Testis (tissue), 2 donors: ENCODE measurements at regions not wholly inside any gene's neighbourhood (a gene's known extent, or its start where the extent isn't known, plus 50 kb on each side); places are given as distances from the start of the nearest gene placed in this dataset.

Source experiments
- CTCF ChIP-seq, 3 experiments: fragments of 450-650 bp in 2 of 3; fragments of 200-600 bp in 1 of 3; sonication (generic) in 1 of 3; IDR thresholded peaks; one replicate each; pipeline ENCODE4 v1.5.1; 2016 to 2019; ENCODE audit warnings: antibody characterized with exemption in 3 of 3, mild to moderate bottlenecking in 2 of 3, moderate library complexity in 1 of 3
- POLR2A ChIP-seq: fragments of 450-650 bp; IDR thresholded peaks from one replicate; pipeline ENCODE4 v1.6.1; 2017; ENCODE audit warnings: antibody characterized with exemption, mild to moderate bottlenecking, moderate library complexity

DNA sequence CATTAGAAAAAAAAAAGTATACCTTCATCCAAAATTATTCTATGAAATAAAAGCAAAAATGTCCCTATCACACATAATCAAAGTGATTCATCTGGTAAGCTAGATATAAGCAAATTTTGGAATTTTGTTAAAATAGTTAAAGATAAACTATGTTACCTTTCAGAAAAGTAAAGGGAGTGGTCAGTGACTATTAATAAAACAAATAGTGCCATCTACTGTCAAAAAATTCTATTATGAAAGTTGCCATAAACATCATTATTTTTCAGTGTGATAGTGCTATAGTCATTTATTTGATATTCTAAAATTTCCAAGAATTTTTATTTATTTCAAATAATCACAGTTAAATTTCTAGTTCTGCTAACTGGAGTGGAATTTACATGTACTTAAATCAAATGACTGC, 803.7 kb downstream of the KCNT2 start:
- TF ChIP-seq CTCF (IDR thresholded peaks at IDR 0.05) (no peak), POLR2A (no peak)
